Left lung (tissue), 4 donors: ENCODE measurements at regions not wholly inside any gene's neighbourhood (a gene's known extent, or its start where the extent isn't known, plus 50 kb on each side); places are given as distances from the start of the nearest gene placed in this dataset.

Experiments used
- ATAC-seq: fragments of 200-7000 bp; cut with Tn5 transposase; one replicate; pipeline ENCODE4 v1.9.1; 2020; ENCODE audit warnings: moderate library complexity
- DNase-seq, 4 donors: peaks; one replicate each; pipeline ENCODE4 v3.0.0-alpha.2; 2013 to 2020
- H3K27ac ChIP-seq, 2 donors: fragments of 200-600 bp; sonication (generic) in 1 of 2; one replicate each; pipeline versions ENCODE4 v1.5.0 to v1.8.0; 2020 to 2021
- H3K27me3 ChIP-seq, 2 donors: fragments of 200-600 bp; sonication (generic) in 1 of 2; one replicate each; pipeline versions ENCODE4 v1.5.0 to v1.8.0; 2020 to 2021
- H3K36me3 ChIP-seq, 2 donors: fragments of 200-600 bp; sonication (generic) in 1 of 2; one replicate each; pipeline versions ENCODE4 v1.5.0 to v1.8.0; 2020 to 2021
- H3K4me1 ChIP-seq, 2 donors: fragments of 200-600 bp; one replicate each; pipeline ENCODE4 v1.8.0; 2021
- H3K4me3 ChIP-seq, 2 donors: fragments of 200-600 bp; sonication (generic) in 1 of 2; one replicate each; pipeline versions ENCODE4 v1.5.0 to v1.8.0; 2020 to 2021; ENCODE audit warnings: mild to moderate bottlenecking in 1 of 2
- H3K9me3 ChIP-seq, 2 donors: fragments of 200-600 bp; sonication (generic) in 1 of 2; one replicate each; pipeline versions ENCODE4 v1.5.0 to v1.8.0; 2020 to 2021
- intact Hi-C, 2 donors: fragments of 100-400 bp; cut with DNase I; formaldehyde crosslinking; loops; one replicate each; pipeline versions ENCODE4 v1.11.2 to v1.14.2; 2022
- TF ChIP-seq, protein P1 (sequence below), 2 donors: fragments of 200-600 bp; sonication (generic) in 1 of 2; IDR thresholded peaks; one replicate each; pipeline versions ENCODE4 v1.5.0 to v1.8.0; 2021; ENCODE audit warnings: antibody characterized with exemption in 2 of 2
- donor health status: DM: no; HTN: yes; CAD: no.
- donor health status: DM: no; HTN: no; CAD: no.

DNA sequence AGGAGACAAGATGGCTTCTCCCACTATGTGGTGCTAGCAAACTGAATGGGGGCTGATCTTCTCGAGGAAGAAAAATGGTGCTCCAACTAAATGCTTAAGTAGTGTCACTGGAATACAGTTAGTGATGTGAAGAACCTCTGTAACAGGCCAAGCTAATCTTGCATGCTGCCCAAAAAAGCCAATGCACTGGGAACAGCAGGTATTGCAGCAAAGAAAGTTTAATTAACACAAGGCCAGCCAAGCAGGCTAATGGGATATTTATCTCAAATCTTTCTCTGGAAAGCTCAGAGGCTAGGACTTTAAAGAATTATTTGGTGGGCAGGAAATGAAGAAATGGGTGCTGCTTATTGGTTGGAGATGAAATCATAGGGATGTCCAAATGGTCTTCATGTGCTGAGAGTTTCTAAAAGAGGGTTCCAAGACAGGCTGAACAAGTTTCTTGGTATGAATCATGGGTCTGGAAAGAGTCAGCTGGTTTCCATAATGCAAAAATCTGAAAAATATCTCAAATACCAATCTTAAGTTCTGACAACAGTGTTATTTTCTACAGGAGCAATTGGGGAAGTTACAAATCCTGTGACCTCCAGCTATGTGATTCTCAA is 1550.5 kb downstream of the SLITRK5 start:
- Histone ChIP-seq H3K27ac (no peak overlapping the region), H3K9me3 (peaks cover 0 to 37% of the 10 kb centered on the region in 2 donors), H3K27me3 (no peaks in the 10 kb centered on the region), H3K4me1 (no peaks in the 10 kb centered on the region), H3K4me3 (no peak overlapping the region), H3K36me3 (no peaks in the 10 kb centered on the region)
- intact Hi-C loops: no loop called here
- ATAC-seq (no peak), DNase-seq (no peak)
- TF ChIP-seq, protein P1, sequence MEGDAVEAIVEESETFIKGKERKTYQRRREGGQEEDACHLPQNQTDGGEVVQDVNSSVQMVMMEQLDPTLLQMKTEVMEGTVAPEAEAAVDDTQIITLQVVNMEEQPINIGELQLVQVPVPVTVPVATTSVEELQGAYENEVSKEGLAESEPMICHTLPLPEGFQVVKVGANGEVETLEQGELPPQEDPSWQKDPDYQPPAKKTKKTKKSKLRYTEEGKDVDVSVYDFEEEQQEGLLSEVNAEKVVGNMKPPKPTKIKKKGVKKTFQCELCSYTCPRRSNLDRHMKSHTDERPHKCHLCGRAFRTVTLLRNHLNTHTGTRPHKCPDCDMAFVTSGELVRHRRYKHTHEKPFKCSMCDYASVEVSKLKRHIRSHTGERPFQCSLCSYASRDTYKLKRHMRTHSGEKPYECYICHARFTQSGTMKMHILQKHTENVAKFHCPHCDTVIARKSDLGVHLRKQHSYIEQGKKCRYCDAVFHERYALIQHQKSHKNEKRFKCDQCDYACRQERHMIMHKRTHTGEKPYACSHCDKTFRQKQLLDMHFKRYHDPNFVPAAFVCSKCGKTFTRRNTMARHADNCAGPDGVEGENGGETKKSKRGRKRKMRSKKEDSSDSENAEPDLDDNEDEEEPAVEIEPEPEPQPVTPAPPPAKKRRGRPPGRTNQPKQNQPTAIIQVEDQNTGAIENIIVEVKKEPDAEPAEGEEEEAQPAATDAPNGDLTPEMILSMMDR (IDR thresholded peaks at IDR 0.05): no peak

- Histone ChIP-seq H3K36me3 (no peaks in the 10 kb centered on the region), H3K27ac (no peak overlapping the region), H3K27me3 (no peaks in the 10 kb centered on the region), H3K4me3 (no peak overlapping the region), H3K9me3 (peaks cover 0 to 11% of the 10 kb centered on the region in 2 donors), H3K4me1 (no peaks in the 10 kb centered on the region)
- DNase-seq (no peak), ATAC-seq (no peak)
- TF ChIP-seq, protein P1 (IDR thresholded peaks at IDR 0.05): no peak
- intact Hi-C loops: no loop called here
Observed at GRCh38 chr13:89227356-89227755, 1556.2 kb downstream of the SLITRK5 start.

DNA sequence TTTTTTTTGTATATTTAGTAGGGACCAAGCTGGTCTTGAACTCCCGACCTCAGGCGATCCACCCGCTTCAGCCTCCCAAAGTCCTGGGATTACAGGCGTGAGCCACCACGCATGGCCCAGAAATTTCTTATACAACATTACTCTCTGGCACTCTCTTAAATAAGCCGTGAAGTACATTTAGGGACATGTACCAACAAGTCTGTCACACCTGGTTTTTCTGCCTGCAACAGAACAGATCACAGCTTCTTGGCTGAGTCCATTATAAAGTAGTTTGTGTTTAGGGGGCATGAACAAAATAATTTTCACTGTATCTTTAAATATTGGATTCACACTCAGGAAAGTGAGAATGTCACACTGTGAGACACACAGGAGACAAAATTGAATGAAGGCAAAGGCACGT is 1567.3 kb downstream of the SLITRK5 start:
- intact Hi-C loops: no loop called here
- no peaks in the 10 kb centered on the region for H3K27me3 ChIP-seq
- TF ChIP-seq, protein P1 (IDR thresholded peaks at IDR 0.05): no peak
- ATAC-seq (no peak), DNase-seq (no peak)
- no peaks in the 10 kb centered on the region for H3K36me3 ChIP-seq
- no peak overlapping the region for H3K27ac ChIP-seq
- no peaks in the 10 kb centered on the region for H3K4me1 ChIP-seq
- H3K9me3 ChIP-seq: no peaks in the 10 kb centered on the region
- no peak overlapping the region for H3K4me3 ChIP-seq

DNA sequence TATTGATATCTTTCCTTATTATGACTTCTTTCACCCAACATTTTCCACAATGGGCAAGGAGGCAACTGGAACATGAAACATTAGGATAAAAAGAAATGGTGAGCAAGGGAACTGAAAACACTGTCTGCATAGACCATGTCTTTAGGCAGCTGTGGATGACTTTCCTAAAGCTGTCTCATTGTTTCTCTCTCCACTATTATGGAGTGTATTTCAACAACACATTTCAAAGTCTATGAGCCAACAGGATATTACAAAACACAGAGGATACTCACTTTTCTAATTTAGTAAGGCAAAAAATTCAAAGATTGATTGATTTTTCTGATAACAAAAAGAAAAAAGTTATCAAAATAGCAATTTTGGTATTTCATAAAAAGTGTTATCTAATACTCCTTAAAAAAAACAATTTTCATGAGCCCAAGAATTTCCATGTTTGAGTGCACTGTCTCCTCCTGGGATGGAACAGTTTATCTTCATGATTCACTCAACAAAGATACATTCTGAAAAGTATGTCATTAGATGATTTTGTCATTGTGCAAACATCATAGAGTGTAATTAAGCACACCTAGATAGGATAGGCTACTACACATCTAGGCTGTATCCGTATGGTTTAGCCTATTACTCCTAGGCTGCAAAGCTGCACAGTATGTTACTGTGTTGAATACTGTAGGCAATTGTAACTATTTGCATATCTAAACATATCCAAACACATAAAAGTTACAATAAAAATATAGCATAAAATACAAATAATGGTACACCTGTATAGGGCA is 1568.4 kb downstream of the SLITRK5 start:
- intact Hi-C loops: no loop called here
- Histone ChIP-seq H3K4me1 (no peaks in the 10 kb centered on the region), H3K27ac (no peak overlapping the region), H3K4me3 (no peak overlapping the region), H3K36me3 (no peaks in the 10 kb centered on the region), H3K27me3 (no peaks in the 10 kb centered on the region), H3K9me3 (no peaks in the 10 kb centered on the region)
- TF ChIP-seq, protein P1 (IDR thresholded peaks at IDR 0.05): no peak
- no peak for ATAC-seq
- DNase-seq: no peak

DNA sequence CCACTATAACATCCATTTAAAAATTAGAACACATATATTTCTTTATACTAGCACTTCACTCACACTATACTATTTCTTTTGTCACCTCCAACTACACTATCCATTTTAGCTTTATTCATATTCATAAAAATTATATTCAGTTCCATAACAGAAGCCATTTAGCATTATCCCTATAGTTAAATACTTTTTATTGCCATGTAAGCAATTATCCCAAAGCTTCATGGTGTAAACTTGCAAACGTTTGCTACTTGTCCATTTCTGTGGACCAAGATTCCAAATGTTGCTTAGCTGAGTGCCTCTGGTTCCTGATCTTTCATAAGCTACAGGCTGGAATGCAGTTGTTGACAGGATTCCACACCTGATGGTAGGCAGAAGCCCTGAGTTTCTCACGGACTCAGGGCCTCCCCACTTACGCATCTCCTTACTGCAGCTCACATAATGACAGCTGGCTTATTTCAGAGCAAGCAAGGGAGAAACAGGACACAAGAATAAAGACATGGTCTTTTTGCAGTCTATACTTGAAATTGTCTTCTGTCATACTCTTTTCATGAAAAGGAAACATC is 1584.8 kb downstream of the SLITRK5 start:
- Histone ChIP-seq H3K4me1 (no peaks in the 10 kb centered on the region), H3K27me3 (no peaks in the 10 kb centered on the region), H3K27ac (no peak overlapping the region), H3K36me3 (no peaks in the 10 kb centered on the region), H3K9me3 (peaks cover 0 to 40% of the 10 kb centered on the region in 2 donors), H3K4me3 (no peak overlapping the region)
- TF ChIP-seq, protein P1 (IDR thresholded peaks at IDR 0.05): no peak
- intact Hi-C loops: no loop called here
- DNase-seq: no peak
- ATAC-seq: no peak
